Neural crest cell (in vitro differentiated cells): ENCODE measurements at regions not wholly inside any gene's neighbourhood (a gene's known extent, or its start where the extent isn't known, plus 50 kb on each side); places are given as distances from the start of the nearest gene placed in this dataset.

Experiments used
- DNase-seq: peaks from one replicate; pipeline ENCODE4 v3.0.0; 2021; ENCODE audit warnings: low read depth, mixed read lengths, low spot score
- H3K27ac Mint-ChIP-seq: one replicate; pipeline ENCODE4 v1.8.0; 2021; ENCODE audit warnings: mild to moderate bottlenecking, mixed read lengths; ENCODE audit not compliant: unreplicated experiment
- H3K27me3 Mint-ChIP-seq: 2 replicates; pipeline ENCODE4 v1.8.0; 2021; ENCODE audit warnings: low read depth, mild to moderate bottlenecking, mixed read lengths
- H3K36me3 Mint-ChIP-seq: 2 replicates; pipeline ENCODE4 v1.8.0; 2021; ENCODE audit warnings: low read depth, mild to moderate bottlenecking, mixed read lengths
- H3K4me1 Mint-ChIP-seq: 2 replicates; pipeline ENCODE4 v1.8.0; 2021; ENCODE audit warnings: mixed read lengths
- H3K4me3 Mint-ChIP-seq: one replicate; pipeline ENCODE4 v1.8.0; 2021; ENCODE audit warnings: mild to moderate bottlenecking, mixed read lengths
- H3K9me3 Mint-ChIP-seq: 2 replicates; pipeline ENCODE4 v1.8.0; 2021; ENCODE audit warnings: mixed read lengths
- TF ChIP-seq, protein P1 (sequence below): fragments of 200-600 bp; sonication (generic); conservative IDR thresholded peaks from 2 replicates; pipeline ENCODE4 v1.5.0; 2021; ENCODE audit warnings: antibody characterized with exemption, mild to moderate bottlenecking

DNA sequence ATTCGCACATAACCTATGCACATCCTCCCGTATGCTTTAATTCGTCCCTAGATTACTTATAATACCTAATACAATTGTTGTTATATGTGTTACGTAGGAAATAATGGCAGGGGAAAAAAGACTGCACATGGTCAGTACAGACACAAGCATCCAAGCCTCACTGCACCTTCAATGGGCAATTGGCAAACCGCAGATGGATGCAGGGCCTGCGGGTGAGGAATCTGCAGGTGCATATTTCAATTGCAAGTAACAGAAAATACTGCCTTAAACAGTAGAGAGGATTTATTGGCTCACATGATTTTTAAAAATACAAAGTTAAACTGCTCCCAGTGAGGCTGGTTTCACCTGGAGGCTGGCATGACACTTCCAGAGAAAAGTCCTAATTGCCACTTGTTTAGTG is 142.1 kb upstream of the MLN start:
- Mint-ChIP-seq H3K4me1 (no peaks in the 10 kb centered on the region), H3K4me3 (no peak overlapping the region), H3K9me3 (no peaks in the 10 kb centered on the region), H3K27me3 (no peaks in the 10 kb centered on the region), H3K36me3 (no peaks in the 10 kb centered on the region), H3K27ac (no peak overlapping the region)
- DNase-seq, result no peak
- TF ChIP-seq, protein P1, sequence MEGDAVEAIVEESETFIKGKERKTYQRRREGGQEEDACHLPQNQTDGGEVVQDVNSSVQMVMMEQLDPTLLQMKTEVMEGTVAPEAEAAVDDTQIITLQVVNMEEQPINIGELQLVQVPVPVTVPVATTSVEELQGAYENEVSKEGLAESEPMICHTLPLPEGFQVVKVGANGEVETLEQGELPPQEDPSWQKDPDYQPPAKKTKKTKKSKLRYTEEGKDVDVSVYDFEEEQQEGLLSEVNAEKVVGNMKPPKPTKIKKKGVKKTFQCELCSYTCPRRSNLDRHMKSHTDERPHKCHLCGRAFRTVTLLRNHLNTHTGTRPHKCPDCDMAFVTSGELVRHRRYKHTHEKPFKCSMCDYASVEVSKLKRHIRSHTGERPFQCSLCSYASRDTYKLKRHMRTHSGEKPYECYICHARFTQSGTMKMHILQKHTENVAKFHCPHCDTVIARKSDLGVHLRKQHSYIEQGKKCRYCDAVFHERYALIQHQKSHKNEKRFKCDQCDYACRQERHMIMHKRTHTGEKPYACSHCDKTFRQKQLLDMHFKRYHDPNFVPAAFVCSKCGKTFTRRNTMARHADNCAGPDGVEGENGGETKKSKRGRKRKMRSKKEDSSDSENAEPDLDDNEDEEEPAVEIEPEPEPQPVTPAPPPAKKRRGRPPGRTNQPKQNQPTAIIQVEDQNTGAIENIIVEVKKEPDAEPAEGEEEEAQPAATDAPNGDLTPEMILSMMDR, result no peak

DNA sequence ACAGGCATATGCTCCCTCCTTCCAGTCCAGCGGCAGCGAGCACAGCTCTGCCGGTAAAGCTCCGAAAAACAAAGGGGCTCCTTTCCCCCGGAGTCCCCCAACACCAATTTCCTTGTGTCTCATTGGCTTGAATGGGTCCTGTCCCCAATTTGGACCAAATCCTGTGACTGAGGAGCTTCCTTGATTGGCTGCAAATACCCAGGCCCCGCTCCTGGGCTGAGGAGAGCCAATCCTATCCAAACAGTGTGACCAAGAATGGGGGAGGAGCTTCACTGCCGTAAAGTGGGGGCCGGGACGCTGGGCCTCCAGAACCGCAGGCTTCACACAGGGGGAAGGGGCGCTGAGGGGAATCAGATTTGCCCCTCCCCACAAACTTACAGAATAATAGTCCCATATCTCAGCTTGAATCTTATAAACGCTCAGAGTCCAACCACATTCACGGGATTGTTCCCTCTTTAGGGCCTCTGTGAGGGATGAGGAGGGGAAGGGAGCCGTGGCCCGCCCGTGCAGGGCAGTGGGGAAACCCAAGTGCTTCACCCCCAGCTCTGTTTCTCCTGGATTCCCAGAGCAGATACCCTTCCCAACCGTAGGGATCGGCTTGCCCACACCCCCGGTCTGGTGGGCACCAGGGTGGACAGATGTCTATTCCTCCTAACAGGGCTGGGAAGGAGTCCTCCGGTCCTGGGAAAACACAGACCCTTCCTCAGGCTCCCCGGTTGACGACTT is 141.0 kb upstream of the MLN start:
- no peak overlapping the region for H3K4me3 Mint-ChIP-seq
- no peak overlapping the region for H3K27ac Mint-ChIP-seq
- TF ChIP-seq, protein P1, result no peak
- no peaks in the 10 kb centered on the region for H3K9me3 Mint-ChIP-seq
- no peak for DNase-seq
- H3K36me3 Mint-ChIP-seq, result no peaks in the 10 kb centered on the region
- no peaks in the 10 kb centered on the region for H3K27me3 Mint-ChIP-seq
- no peaks in the 10 kb centered on the region for H3K4me1 Mint-ChIP-seq

DNA sequence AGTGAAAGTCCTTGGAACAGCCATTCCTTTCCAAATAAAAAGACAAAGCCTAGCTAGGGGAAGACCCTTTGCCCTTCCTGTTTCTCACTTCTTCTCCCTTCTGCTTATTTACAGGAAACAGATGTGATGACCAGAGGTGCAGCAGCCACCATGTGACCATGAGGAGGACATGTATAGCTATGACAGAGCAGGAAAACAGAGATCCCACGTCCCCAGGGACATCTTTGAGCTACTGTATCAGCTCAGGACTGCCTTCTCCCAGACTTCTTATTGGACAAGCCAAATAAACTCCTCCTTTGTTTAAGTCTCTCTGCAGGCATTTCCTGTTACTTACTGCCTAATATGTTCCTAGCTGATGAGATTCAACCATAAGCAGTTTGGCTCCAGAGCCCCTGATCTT is 133.1 kb upstream of the MLN start:
- Mint-ChIP-seq H3K27me3 (peaks cover 17% of the 10 kb centered on the region), H3K4me1 (no peaks in the 10 kb centered on the region), H3K9me3 (no peaks in the 10 kb centered on the region), H3K4me3 (no peak overlapping the region), H3K36me3 (no peaks in the 10 kb centered on the region), H3K27ac (no peak overlapping the region)
- TF ChIP-seq, protein P1, result no peak
- DNase-seq, result no peak

DNA sequence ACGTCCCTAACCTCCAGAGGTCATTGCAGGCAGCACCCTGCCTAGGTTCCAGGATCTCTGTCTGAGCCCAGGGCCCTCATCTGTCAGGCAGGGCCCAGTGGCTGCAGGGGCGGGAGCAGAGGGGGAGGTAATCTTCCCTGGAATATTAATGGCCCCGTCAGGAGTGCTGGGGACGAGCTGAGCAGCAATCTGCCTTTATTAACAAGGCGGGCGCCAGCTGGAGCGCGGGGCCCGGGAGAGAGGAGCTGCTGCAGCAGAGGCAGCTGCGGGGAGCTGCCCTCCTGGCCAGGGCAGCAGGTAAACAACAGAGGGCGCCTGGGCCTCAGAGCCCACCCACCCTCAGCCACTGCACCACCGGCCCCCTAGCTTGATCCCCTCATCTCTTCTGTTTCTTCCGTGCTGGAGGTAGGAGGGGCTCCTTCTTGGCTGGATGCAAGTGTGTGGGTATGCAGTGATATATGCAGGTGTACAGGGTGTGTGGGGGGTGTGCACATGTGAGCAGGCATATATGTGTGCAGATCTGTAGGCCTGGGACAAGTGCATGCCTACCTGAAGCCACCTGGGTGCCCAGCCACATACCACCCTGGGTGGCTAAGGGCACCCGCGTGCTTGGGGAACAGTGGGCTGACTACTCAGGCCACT is 131.8 kb upstream of the MLN start:
- H3K4me1 Mint-ChIP-seq, result no peaks in the 10 kb centered on the region
- H3K27ac Mint-ChIP-seq, result no peak overlapping the region
- H3K9me3 Mint-ChIP-seq, result no peaks in the 10 kb centered on the region
- no peaks in the 10 kb centered on the region for H3K36me3 Mint-ChIP-seq
- TF ChIP-seq, protein P1, result no peak
- H3K27me3 Mint-ChIP-seq, result peaks cover 21% of the 10 kb centered on the region
- H3K4me3 Mint-ChIP-seq, result no peak overlapping the region
- DNase-seq, result no peak

DNA sequence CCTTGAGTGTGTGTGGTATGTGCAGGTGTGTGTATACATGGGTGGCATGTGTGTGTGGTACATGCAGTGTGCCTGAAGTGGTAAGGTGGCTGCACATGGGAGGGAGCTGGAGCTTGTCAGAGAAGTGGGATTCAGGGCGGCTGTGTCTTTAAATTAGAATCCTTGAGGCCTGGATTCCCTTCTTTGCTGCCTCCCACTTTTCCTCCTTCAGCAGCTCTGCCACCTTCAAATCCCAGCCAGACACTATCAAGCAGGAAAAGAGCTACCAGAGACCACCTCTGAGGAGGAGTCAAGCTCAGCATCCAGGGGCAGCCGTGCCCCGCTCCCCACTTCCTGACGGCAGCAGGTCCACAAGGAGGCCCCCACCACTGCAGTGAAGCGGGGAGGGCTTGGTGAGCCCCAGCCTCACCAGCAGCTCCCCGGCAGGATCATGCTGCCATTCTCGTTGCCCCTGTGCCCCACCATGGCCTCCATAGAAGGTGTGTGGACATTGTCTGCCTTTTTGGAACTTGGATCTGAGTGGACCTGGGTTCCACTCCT is 131.0 kb upstream of the MLN start:
- H3K27ac Mint-ChIP-seq, result no peak overlapping the region
- H3K4me1 Mint-ChIP-seq, result peaks cover 3% of the 10 kb centered on the region
- no peak for DNase-seq
- H3K36me3 Mint-ChIP-seq, result no peaks in the 10 kb centered on the region
- peaks cover 21% of the 10 kb centered on the region for H3K27me3 Mint-ChIP-seq
- H3K9me3 Mint-ChIP-seq, result no peaks in the 10 kb centered on the region
- no peak overlapping the region for H3K4me3 Mint-ChIP-seq
- TF ChIP-seq, protein P1, result no peak
